Stimulated activated naive CD4-positive, alpha-beta T cell (primary cell): ENCODE measurements at regions not wholly inside any gene's neighbourhood (a gene's known extent, or its start where the extent isn't known, plus 50 kb on each side); places are given as distances from the start of the nearest gene placed in this dataset.

Experiments
- DNase-seq, 6 experiments: peaks; one replicate each; lab custom pipeline; 2025; lab: John Stamatoyannopoulos, UW

DNA sequence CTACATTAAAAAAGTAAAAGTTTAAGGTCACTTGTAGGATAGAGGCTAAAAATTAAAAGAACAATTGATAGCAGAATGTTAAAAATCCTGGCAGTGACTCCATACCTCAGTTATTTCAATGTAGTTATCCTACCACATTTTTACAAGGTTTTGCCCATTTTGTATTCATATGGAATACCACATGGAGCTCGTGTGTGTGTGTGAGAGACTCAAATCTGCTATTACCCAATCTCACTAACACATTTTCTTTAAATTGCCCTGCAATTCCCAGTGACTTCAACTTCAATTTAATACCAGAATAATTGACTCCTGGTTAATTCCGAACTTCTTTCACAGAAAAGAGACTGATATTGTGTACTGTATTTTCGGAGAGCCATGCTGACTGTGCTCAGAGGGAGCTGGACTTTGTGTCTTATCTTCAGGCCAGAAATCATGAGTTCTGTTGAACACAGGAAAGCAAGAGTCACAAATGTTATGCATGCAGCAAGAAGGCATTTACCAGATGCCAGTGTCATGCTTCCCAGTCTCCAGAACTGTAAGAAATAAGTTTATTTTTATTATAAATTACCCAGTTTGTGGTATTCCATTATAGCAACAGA, 529.0 kb upstream of the NECTIN3 start:
- DNase-seq: no peak

DNA sequence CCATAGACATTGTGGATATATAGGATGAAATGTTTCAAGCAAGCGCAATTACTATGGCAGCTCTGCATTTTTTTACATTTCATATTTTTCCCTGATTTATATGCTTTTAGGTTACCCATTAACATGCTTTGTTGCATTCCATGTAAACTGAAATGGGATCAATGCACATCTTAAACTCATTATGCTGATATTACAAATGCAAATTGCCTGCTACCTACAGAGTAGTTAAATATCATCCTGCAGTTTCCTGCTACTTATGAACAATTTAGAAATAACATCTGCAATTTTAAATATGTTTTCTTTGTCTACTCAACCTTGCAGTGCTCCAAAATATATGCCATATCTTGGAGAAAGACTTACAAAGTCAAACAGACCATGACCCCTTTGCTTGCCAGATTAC, 526.9 kb upstream of the NECTIN3 start:
- DNase-seq: no peak

GRCh38 chr3:110550511-110550910, 521.1 kb upstream of the NECTIN3 start:
- DNase-seq: no peak

DNA sequence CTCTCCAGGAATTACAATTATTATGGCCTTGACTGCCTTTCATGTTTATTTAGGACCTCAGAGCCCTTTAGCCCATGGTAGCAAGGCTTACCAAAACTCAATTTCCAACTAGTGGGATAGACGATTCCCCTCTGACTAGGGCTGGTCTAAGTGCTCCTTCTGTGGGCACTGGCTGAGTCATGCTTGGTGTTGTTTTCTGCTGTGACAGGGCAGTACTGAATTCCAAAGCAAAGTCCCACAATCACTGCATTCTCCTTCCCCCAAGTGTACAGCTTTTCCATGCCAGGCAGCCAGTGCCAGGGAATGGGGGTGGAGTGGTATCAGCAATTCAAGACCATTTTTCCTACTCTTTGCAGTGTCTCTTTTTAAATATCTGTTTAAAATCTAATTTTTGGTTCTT, 509.0 kb upstream of the NECTIN3 start:
- no peak for DNase-seq

GRCh38 chr3:110564674-110565073, 506.9 kb upstream of the NECTIN3 start:
- no peak for DNase-seq

GRCh38 chr3:110567029-110567428, 504.6 kb upstream of the NECTIN3 start:
- DNase-seq: no peak

DNA sequence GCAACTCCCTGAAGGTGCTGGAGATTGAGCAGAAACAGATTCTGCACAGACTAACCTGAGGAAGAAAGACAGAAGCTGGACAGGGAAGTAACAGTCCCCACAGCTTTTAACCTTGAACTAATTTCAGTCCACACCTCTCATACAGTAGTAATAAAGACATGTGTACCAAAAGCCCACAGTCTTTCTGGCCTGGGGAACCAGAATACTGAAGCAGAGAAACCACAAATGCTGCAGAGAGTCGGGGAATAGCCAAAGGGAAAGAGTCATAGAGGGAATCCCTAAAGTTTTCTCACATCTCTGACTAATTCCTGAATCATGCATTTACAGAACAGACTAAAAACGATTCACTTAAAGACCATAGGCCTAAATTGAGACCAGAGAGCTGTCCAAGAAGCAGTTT, 503.4 kb upstream of the NECTIN3 start:
- DNase-seq: no peak

DNA sequence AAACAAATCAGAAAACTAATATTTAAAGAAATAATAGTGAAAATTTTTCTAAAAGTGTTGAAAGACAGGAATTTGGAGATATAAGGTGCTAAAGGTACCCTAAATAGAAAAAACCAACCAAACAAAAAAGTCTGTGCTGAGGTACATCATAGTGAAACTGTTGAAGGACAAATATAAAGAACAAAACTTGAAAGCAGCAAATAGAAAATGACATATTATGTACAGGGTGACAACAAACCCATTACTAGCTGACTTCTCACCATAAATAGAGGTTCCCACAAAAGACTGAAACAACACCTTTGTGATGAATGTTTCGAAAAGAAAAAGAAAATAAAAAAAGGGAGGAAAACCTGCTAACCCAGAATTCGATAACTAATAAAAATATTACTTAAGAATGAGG, 502.5 kb upstream of the NECTIN3 start:
- no peak for DNase-seq

- DNase-seq: no peak
These were observed 495.9 kb upstream of the NECTIN3 start for GRCh38 chr3:110575702-110576101.

- no peak for DNase-seq
These were observed 494.7 kb upstream of the NECTIN3 start for GRCh38 chr3:110576960-110577359.

DNA sequence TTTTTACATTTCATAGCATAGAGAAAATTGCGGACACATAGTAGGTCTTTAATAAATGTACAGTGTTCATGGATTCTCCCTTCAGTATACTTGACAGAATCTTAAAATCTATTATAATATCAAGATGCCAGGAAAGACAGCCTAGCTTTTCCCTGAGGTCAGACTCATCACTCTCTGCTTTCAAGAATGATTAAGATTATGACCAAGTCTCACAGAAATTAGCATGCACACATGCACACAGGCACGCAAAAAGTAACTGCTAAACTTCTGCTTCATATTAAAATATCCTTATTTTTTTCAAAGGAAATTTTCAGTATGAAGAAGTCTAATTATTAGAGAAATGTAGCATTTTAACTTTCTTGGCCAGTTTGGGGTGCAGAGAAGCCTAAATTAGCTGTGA, 493.8 kb upstream of the NECTIN3 start:
- DNase-seq: no peak

DNA sequence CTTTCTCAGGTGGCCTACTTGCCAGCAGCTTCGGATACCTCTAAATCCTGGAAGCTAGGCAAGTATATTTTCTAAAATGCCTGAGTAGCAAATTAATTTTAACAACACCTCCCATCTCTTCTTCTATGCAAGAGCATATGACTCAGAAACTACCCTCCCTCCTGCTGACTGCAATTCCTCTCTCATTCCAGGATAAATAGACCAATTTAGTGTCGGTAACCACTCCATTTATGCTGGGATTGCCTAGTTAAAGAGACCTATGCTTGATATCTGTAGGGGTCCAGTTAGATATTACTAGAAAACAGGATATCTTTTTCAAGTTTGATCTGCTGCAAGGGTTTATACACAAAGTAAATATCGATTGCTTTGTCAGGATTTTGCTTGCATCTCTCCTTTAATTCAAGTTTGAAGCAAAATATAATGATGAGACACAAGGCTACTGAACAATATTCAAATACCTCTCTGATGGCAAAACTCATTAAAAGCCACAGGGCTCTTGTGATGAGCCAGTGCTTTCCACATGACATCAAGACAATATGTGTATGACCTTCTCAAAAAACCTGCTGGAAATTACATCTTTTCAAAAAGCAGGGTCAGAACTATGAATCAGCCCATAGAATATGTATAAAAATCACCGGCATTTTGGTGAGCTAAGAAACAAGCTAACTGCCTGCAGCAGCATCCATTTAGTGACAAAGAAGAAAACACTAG, 491.6 kb upstream of the NECTIN3 start:
- no peak for DNase-seq

DNA sequence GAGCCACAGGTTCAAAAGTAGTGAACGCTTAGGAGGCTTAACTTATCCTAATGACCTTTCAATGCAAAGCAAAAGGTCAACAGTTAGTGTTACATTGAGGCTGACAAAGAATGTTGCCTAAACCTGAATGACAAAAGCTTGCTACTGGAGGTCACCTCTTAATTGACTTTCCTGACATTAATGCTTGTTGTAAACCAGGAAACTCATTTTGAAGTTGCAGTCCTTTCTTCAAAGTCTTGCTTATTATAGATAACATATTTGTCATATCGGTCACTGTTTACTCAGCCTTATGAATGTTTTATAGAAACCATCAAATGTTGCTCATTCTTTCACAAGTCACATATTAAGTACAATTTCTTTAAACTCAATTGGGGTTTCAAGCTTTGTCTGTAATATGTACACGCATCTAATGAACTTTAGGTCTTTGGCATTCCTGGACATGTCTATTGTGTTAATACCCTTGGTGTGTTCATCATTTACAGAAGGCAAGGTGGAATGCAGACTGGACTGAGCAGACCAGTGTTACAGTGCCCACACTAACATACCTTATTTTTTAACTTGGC, 488.2 kb upstream of the NECTIN3 start:
- DNase-seq: no peak

- DNase-seq: no peak
These were observed 482.7 kb upstream of the NECTIN3 start for GRCh38 chr3:110588906-110589305.

- DNase-seq: no peak
These were observed 482.3 kb upstream of the NECTIN3 start for GRCh38 chr3:110589341-110589740.

- no peak for DNase-seq
These were observed 477.9 kb upstream of the NECTIN3 start for GRCh38 chr3:110593749-110594148.

DNA sequence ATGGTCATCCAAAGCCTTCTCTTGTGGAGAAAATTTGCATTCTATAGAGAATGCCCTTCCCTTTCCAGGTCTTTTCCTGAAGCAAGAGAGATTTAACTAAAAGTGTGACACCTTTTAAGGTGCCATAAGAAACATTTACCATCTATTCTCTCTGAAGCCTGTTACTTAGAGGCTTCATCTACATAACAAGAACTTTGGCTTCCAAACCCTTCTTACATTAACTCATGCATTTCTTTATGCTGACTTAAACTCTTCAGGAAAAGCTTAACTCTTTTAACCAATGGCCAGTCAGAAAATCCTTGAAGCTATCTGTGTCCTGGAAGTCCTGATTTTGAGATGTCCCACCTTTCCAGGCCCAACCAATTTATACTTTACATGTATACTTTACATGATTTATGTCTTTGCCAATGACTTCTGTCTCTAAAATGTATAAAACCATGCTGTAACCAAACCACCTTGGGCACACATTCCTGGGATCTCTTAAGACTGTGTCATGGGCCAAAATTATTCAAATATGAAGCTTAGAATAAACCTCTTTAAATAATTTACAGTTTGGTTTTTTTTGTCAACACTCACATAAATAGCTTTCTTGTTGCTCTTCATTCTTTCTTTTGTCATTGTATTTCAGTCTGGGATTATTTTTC, 472.6 kb upstream of the NECTIN3 start:
- DNase-seq: no peak

DNA sequence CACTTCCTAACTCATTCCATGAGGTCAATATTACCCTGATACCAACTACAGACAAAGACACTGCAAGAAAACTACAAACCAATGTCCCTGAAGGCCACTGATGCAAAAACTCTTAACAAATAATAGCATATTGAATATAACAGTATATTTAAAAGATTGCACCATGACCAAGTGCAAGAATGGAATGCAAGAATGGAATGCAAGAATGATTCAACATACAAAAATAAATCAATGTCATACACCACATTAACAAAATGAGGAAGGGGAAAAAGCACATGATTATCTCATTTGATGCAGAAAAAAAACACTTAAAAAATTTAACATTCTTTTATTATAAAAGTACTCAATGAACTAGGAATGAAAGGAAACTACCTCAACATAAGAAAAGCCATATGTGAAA, 463.1 kb upstream of the NECTIN3 start:
- no peak for DNase-seq

DNA sequence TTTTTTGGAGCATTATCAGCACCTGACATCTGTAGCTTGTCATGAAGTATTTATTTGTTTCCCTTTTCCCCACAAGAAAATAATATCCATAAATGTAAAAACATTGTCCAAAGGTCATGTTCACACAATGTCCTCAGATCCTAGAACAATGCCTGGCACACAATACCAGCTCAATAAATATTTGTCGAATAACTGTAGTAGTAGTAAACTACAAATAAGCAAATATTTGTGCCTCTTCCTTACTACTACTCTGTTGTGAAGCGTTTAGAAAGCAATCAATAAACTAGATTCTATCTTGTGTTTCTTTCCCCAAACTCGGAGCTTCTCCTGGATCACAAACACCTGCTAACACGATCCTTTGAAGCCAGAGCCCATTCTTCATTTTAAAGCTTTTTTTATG, 459.6 kb upstream of the NECTIN3 start:
- DNase-seq: no peak

- no peak for DNase-seq
These were observed 457.4 kb upstream of the NECTIN3 start for GRCh38 chr3:110614186-110614585.

DNA sequence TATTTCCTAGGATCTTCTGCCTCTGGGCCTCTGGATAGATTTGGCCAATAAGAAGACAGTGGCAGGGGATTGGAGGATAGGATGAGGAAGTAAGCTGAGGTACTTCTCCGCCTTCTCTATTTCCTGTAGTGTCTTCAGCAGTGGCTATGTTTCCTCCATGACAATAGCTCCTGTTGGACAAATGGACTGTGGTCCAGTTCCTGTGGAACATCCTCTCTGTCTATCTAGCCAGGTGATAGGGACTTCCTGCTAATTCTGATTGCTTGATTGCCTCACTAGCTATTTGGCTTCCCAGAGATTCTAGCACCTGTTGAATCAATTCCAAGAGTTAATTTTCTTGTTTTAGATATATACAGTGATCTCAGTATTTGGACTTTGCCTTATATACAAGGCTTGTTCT, 456.2 kb upstream of the NECTIN3 start:
- no peak for DNase-seq

- DNase-seq: no peak
These were observed 452.9 kb upstream of the NECTIN3 start for GRCh38 chr3:110618512-110619226.

DNA sequence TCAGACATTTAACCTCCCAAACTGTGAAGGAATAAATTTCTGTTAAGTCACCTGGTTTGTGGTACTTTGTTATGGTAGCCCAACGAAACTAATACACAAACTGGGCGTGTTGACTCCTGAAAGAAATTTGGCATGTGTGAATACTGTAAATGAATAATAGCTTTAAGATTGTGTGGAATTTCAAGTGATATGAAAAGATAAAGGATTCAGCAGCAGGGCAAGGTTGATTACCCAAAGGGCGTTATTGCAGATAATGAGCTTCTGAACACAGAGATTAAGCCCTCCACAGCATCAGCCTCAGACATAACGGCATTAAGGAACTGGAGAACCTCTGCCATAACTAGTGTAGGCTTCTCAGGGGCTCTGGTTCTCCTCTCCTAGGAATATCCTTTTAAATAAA, 451.5 kb upstream of the NECTIN3 start:
- no peak for DNase-seq
